ENCODE measurements at regions not wholly inside any gene's neighbourhood (a gene's known extent, or its start where the extent isn't known, plus 50 kb on each side); places are given as distances from the start of the nearest gene placed in this dataset.

GRCh38 chr17:31677681-31678080 lies 181.4 kb downstream of the COPRS start:
- TF ChIP-seq CTCF (IDR thresholded peaks at IDR 0.05; ENCODE audit: low read length) (no peak), EZH2 (optimal IDR thresholded peaks at IDR 0.05; ENCODE audit: low read depth, low read length) (no peak)
